Mammary epithelial cell (primary cell): ENCODE measurements at regions not wholly inside any gene's neighbourhood (a gene's known extent, or its start where the extent isn't known, plus 50 kb on each side); places are given as distances from the start of the nearest gene placed in this dataset.

Experiments
- CTCF ChIP-seq, 2 donors: IDR thresholded peaks in 1 of 2; conservative IDR thresholded peaks in 1 of 2; 2 replicates each; pipeline ENCODE4 v1.5.1; 2011 to 2012; ENCODE audit warnings: inconsistent platforms in 2 of 2, low read length in 2 of 2, mild to moderate bottlenecking in 2 of 2, control low read depth in 1 of 2, low read depth in 1 of 2; ENCODE audit not compliant: insufficient read depth in 1 of 2; ENCODE audit errors: extremely low read depth in 1 of 2
- EZH2 ChIP-seq: IDR thresholded peaks from 2 replicates; pipeline ENCODE4 v1.6.1; 2012; ENCODE audit warnings: low read length, inconsistent platforms, borderline replicate concordance

DNA sequence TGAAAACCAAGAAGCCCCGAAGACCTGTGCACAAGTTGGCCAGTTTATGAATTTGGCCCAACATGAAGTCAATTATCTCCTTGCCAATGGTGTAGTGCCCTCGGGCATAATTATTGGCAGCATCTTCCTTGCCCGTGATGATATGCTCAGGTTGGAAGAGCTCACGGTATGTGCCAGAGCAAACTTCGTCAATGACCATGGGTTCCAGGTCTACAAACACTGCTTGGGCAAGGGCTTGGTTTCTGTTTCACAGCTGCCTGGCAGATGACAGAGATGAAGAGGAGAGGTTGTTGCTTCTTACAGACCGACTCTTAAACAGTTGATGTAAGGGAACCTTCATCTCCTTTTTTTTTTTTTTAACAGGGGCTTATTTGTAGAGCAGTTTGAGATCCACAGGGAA lies 135.6 kb upstream of the PLS3 start:
- TF ChIP-seq CTCF (conservative IDR thresholded peaks at IDR 0.05 in 1 of 2, IDR thresholded peaks at IDR 0.05 in 1 of 2; ENCODE audit: extremely low read depth in 1 of 2, insufficient read depth in 1 of 2, low read depth in 1 of 2, low read length in 2 of 2) (no peak), EZH2 (no peak)
